ENCODE measurements at regions not wholly inside any gene's neighbourhood (a gene's known extent, or its start where the extent isn't known, plus 50 kb on each side); places are given as distances from the start of the nearest gene placed in this dataset.
A peak's percentile ranks its signal among the peaks of the same experiment; 100 is the strongest.

DNA sequence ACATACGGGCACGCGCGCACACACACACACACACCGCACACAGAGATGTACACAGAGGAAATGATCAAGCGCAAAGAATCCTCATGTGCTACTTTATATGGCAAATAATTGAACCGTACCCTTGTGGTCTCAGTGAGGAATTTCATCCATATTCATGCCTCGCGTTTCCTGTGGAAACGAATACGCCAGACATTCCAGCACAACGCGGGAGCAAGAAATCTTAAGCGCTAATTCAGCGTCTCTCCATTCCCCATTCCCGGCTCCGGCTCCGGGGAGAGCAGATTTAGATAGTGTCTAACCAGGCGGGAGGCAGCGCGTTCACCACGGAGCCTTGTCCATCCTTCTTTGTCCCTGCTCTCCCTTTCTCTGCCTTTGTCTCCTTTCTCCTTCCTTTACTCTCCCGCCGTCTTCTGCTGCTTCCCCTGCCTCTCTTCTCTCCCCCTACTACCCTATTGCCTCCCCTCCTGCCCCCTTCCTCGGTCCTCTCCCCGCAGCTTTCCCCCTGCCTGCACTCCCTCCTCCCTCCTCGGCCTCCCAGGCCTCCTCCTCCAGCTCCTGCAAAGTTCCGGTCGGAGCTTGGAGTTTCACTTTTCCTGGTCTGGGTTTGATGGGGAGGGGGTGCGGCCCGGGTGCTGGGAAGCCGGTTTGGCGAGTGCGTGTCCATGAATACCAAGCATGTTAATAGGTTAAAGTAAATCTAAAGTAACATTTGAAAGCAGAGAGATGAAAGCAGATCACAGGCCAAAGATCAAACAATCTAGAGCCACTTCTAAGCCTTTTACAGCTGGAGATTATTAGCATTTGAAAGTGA is 579.3 kb downstream of the BUD13 start:
- Histone ChIP-seq H3K27me3 (ENCODE audit: control insufficient read depth, insufficient read depth) (no peaks in the 10 kb centered on the region), H3K4me3 (ENCODE audit: low read length) (peak overlapping the region; percentile 49), H3K27ac (ENCODE audit: low read length) (no peak overlapping the region), H3K9me3 (ENCODE audit: control insufficient read depth, low read length) (no peaks in the 10 kb centered on the region), H3K4me1 (ENCODE audit: control insufficient read depth, insufficient read depth, low read length) (no peaks in the 10 kb centered on the region)
- WGBS: 3% methylated on average over 34 of the region's 34 CpGs
- intact Hi-C loops (cut with DNase I): no loop called here
- ATAC-seq: peak; percentile 72 to 73
- DNase-seq: peak; percentile 22 to 66 (median 58)

- ATAC-seq (no peak), DNase-seq (no peak)
- no peaks in the 10 kb centered on the region for H3K4me1 ChIP-seq (ENCODE audit: control insufficient read depth, insufficient read depth, low read length)
- 31% methylated on average over 12 of the region's 12 CpGs for WGBS
- no peaks in the 10 kb centered on the region for H3K27me3 ChIP-seq (ENCODE audit: control insufficient read depth, insufficient read depth)
- peak overlapping the region; percentile 49 for H3K4me3 ChIP-seq (ENCODE audit: low read length)
- intact Hi-C loops (cut with DNase I): no loop called here
- no peak overlapping the region for H3K27ac ChIP-seq (ENCODE audit: low read length)
- no peaks in the 10 kb centered on the region for H3K9me3 ChIP-seq (ENCODE audit: control insufficient read depth, low read length)
These were observed 580.1 kb downstream of the BUD13 start for GRCh38 chr11:116192509-116193210.

DNA sequence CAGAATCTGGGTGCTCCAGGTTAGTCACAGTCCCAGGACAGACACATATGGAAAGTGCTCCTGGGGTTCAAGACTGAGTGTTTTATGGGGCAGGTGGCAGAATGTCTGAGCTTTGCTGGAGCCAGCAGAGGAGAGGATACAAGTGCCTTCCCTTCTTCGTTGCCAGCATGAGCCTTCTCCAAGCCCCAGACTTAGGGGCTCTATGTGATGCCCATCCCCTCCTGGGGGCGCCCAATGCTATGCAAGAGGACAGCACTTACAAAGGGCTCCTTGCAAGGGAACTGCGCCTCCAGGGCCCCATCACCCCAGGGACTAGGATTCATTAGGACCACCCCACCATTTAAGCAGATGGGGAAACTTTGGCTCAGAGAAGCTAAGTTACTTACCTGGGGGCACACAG is 581.9 kb downstream of the BUD13 start:
- Histone ChIP-seq H3K4me3 (ENCODE audit: low read length) (no peak overlapping the region), H3K27ac (ENCODE audit: low read length) (no peak overlapping the region), H3K27me3 (ENCODE audit: control insufficient read depth, insufficient read depth) (no peaks in the 10 kb centered on the region), H3K4me1 (ENCODE audit: control insufficient read depth, insufficient read depth, low read length) (no peaks in the 10 kb centered on the region), H3K9me3 (ENCODE audit: control insufficient read depth, low read length) (no peaks in the 10 kb centered on the region)
- no peak for DNase-seq
- intact Hi-C loops (cut with DNase I): no loop called here
- no peak for ATAC-seq
- 93% methylated on average over 3 of the region's 3 CpGs for WGBS

GRCh38 chr11:116189408-116190170 is 583.2 kb downstream of the BUD13 start:
- Histone ChIP-seq H3K27ac (ENCODE audit: low read length) (no peak overlapping the region), H3K4me1 (ENCODE audit: control insufficient read depth, insufficient read depth, low read length) (no peaks in the 10 kb centered on the region), H3K27me3 (ENCODE audit: control insufficient read depth, insufficient read depth) (no peaks in the 10 kb centered on the region), H3K4me3 (ENCODE audit: low read length) (no peak overlapping the region), H3K9me3 (ENCODE audit: control insufficient read depth, low read length) (no peaks in the 10 kb centered on the region)
- intact Hi-C loops (cut with DNase I): no loop called here
- DNase-seq: no peak
- ATAC-seq: no peak
- 66% methylated on average over 10 of the region's 10 CpGs for WGBS

GRCh38 chr11:116188350-116188749 is 584.4 kb downstream of the BUD13 start:
- ATAC-seq (no peak), DNase-seq (no peak)
- H3K4me1 ChIP-seq (ENCODE audit: control insufficient read depth, insufficient read depth, low read length): no peaks in the 10 kb centered on the region
- no peak overlapping the region for H3K27ac ChIP-seq (ENCODE audit: low read length)
- no peak overlapping the region for H3K4me3 ChIP-seq (ENCODE audit: low read length)
- no peaks in the 10 kb centered on the region for H3K9me3 ChIP-seq (ENCODE audit: control insufficient read depth, low read length)
- 86% methylated on average over 5 of the region's 5 CpGs for WGBS
- no peaks in the 10 kb centered on the region for H3K27me3 ChIP-seq (ENCODE audit: control insufficient read depth, insufficient read depth)
- intact Hi-C loops (cut with DNase I): no loop called here

- DNase-seq: no peak
- H3K4me1 ChIP-seq (ENCODE audit: control insufficient read depth, insufficient read depth, low read length): no peaks in the 10 kb centered on the region
- H3K27me3 ChIP-seq (ENCODE audit: control insufficient read depth, insufficient read depth): no peaks in the 10 kb centered on the region
- 67% methylated on average over 2 of the region's 2 CpGs for WGBS
- intact Hi-C loops (cut with DNase I): no loop called here
- no peak overlapping the region for H3K27ac ChIP-seq (ENCODE audit: low read length)
- H3K4me3 ChIP-seq (ENCODE audit: low read length): no peak overlapping the region
- H3K9me3 ChIP-seq (ENCODE audit: control insufficient read depth, low read length): no peaks in the 10 kb centered on the region
- no peak for ATAC-seq
These were observed 585.8 kb downstream of the BUD13 start for GRCh38 chr11:116187026-116187425.

- ATAC-seq: no peak
- Histone ChIP-seq H3K27me3 (ENCODE audit: control insufficient read depth, insufficient read depth) (no peaks in the 10 kb centered on the region), H3K9me3 (ENCODE audit: control insufficient read depth, low read length) (no peaks in the 10 kb centered on the region), H3K4me3 (ENCODE audit: low read length) (no peak overlapping the region), H3K27ac (ENCODE audit: low read length) (no peak overlapping the region), H3K4me1 (ENCODE audit: control insufficient read depth, insufficient read depth, low read length) (no peaks in the 10 kb centered on the region)
- intact Hi-C loops (cut with DNase I): no loop called here
- WGBS: 89% methylated on average over 4 of the region's 4 CpGs
- DNase-seq: no peak
These were observed 587.2 kb downstream of the BUD13 start for GRCh38 chr11:116185551-116185950.

DNA sequence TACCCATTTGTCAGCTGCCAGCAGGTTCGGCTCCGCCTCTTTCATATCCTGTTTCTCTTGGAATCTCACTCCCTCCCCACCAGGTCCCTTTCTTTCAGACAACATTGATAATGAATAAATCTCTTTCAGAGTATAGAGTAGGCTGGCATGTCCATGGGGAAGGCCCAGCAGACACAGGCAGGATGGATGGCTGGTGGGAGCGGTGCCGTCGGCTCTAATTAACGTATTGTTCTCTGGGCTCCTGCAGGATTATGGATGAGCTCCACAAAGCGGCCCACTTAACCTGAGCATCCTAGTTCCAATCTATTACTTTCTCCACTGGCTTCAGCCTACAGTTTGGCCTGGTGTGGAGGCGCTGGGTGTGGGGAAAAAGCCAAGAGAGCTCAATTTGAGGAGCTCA is 588.0 kb downstream of the BUD13 start:
- intact Hi-C loops (cut with DNase I): no loop called here
- no peak for ATAC-seq
- Histone ChIP-seq H3K9me3 (ENCODE audit: control insufficient read depth, low read length) (no peaks in the 10 kb centered on the region), H3K27ac (ENCODE audit: low read length) (no peak overlapping the region), H3K27me3 (ENCODE audit: control insufficient read depth, insufficient read depth) (no peaks in the 10 kb centered on the region), H3K4me3 (ENCODE audit: low read length) (no peak overlapping the region), H3K4me1 (ENCODE audit: control insufficient read depth, insufficient read depth, low read length) (peaks cover 1% of the 10 kb centered on the region)
- no peak for DNase-seq
- 91% methylated on average over 8 of the region's 8 CpGs for WGBS

GRCh38 chr11:116182356-116182966 is 590.3 kb downstream of the BUD13 start:
- intact Hi-C loops (cut with DNase I): no loop called here
- WGBS: 77% methylated on average over 7 of the region's 7 CpGs
- H3K4me3 ChIP-seq (ENCODE audit: low read length): no peak overlapping the region
- H3K27ac ChIP-seq (ENCODE audit: low read length): no peak overlapping the region
- H3K4me1 ChIP-seq (ENCODE audit: control insufficient read depth, insufficient read depth, low read length): peaks cover 1% of the 10 kb centered on the region
- DNase-seq: no peak
- ATAC-seq: no peak
- no peaks in the 10 kb centered on the region for H3K27me3 ChIP-seq (ENCODE audit: control insufficient read depth, insufficient read depth)
- no peaks in the 10 kb centered on the region for H3K9me3 ChIP-seq (ENCODE audit: control insufficient read depth, low read length)

DNA sequence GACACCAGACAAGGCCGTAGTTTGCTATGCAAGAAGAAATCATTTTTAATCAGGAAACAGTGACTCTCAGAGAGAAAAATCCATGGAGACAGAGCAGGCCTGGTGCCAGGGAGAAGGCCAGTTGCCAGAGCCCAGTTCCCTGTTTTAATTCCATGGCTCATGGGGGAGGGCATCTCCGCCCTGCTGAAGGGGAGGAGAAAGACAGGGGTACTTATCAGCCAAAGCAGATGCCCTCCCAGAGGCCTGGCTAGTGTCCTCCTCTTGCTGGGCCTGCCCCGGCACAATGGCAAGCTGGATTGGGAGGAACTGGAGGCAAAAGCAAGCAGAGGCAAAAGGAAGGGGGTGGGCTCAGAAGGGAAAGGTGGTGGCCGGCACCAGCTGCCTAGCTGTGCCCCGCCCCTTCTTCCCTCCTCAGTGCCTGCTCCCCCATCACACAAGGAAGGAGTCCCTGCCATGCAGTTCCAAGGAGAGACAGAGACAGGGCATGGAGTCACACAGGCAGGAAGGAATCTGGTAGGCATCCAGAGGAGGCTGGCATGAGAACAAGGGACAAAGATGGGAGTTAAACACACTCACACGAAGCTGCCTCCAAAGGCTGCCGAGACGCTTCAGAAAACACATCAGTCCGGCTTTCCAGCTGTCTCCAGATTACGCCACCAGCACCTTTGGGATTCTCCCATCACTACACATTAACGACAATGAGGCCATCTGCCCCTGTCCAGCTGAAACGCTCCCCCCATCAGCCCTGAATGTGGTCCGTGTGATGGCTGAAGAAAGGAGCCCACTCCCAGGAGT is 591.8 kb downstream of the BUD13 start:
- WGBS: 58% methylated on average over 13 of the region's 13 CpGs
- Histone ChIP-seq H3K4me1 (ENCODE audit: control insufficient read depth, insufficient read depth, low read length) (peaks cover 1% of the 10 kb centered on the region), H3K27ac (ENCODE audit: low read length) (no peak overlapping the region), H3K27me3 (ENCODE audit: control insufficient read depth, insufficient read depth) (no peaks in the 10 kb centered on the region), H3K4me3 (ENCODE audit: low read length) (no peak overlapping the region), H3K9me3 (ENCODE audit: control insufficient read depth, low read length) (no peaks in the 10 kb centered on the region)
- DNase-seq (peak in 2 of 3 donors; percentile 53 to 71), ATAC-seq (peak in 1 of 2 donors; percentile 47)
- intact Hi-C loops (cut with DNase I): no loop called here

Data from right cardiac atrium (tissue), 5 donors.